Mesendoderm (in vitro differentiated cells): ENCODE measurements at regions not wholly inside any gene's neighbourhood (a gene's known extent, or its start where the extent isn't known, plus 50 kb on each side); places are given as distances from the start of the nearest gene placed in this dataset.

ENCODE experiments used
- DNase-seq: peaks from one replicate; pipeline ENCODE4 v3.0.0; 2013
- H2AK5ac ChIP-seq: 2 replicates; pipeline ENCODE4 v1.6.1; 2013; ENCODE audit warnings: low read length, inconsistent platforms
- H2BK120ac ChIP-seq: 2 replicates; pipeline ENCODE4 v1.6.1; 2013; ENCODE audit warnings: low read depth, mild to moderate bottlenecking, low read length, moderate library complexity, mixed read lengths
- H2BK15ac ChIP-seq: replicated peaks from 2 replicates; pipeline ENCODE4 v1.6.1; 2013; ENCODE audit warnings: low read depth, mild to moderate bottlenecking, moderate library complexity
- H2BK5ac ChIP-seq: 2 replicates; pipeline ENCODE4 v1.6.1; 2013; ENCODE audit warnings: low read length, inconsistent platforms
- H3K18ac ChIP-seq: 2 replicates; pipeline ENCODE4 v1.6.1; 2013; ENCODE audit warnings: mild to moderate bottlenecking, low read length, mixed read lengths
- H3K23ac ChIP-seq: one replicate; pipeline ENCODE4 v1.6.1; 2013; ENCODE audit warnings: low read length
- H3K27ac ChIP-seq: 2 replicates; pipeline ENCODE4 v1.5.1; 2013; ENCODE audit warnings: low read depth, mild to moderate bottlenecking, inconsistent platforms, low read length, moderate library complexity
- H3K27me3 ChIP-seq: 2 replicates; pipeline ENCODE4 v1.6.1; 2013; ENCODE audit warnings: low read length, control low read depth, mild to moderate bottlenecking, inconsistent platforms; ENCODE audit not compliant: insufficient read depth, poor library complexity
- H3K36me3 ChIP-seq: 2 replicates; pipeline ENCODE4 v1.6.1; 2013; ENCODE audit warnings: low read length, inconsistent platforms; ENCODE audit not compliant: control insufficient read depth, insufficient read depth
- H3K4ac ChIP-seq: one replicate; pipeline ENCODE4 v1.6.1; 2013; ENCODE audit warnings: low read depth, mild to moderate bottlenecking, low read length, moderate library complexity
- H3K4me1 ChIP-seq: 2 replicates; pipeline ENCODE4 v1.6.1; 2013; ENCODE audit warnings: low read depth, low read length, inconsistent platforms; ENCODE audit not compliant: control insufficient read depth
- H3K4me2 ChIP-seq: 2 replicates; pipeline ENCODE4 v1.6.1; 2013; ENCODE audit warnings: low read length
- H3K4me3 ChIP-seq: 2 replicates; pipeline ENCODE4 v1.5.1; 2013; ENCODE audit warnings: mild to moderate bottlenecking, low read length
- H3K56ac ChIP-seq: one replicate; pipeline ENCODE4 v1.6.1; 2013; ENCODE audit warnings: low read length
- H3K79me1 ChIP-seq: 2 replicates; pipeline ENCODE4 v1.6.1; 2013; ENCODE audit warnings: low read length, inconsistent platforms
- H3K79me2 ChIP-seq: 2 replicates; pipeline ENCODE4 v1.6.1; 2013; ENCODE audit warnings: mild to moderate bottlenecking, low read length; ENCODE audit not compliant: control insufficient read depth, insufficient read depth
- H3K9ac ChIP-seq: 2 replicates; pipeline ENCODE4 v1.6.1; 2013; ENCODE audit warnings: low read length, inconsistent platforms
- H4K5ac ChIP-seq: one replicate; pipeline ENCODE4 v1.6.1; 2013; ENCODE audit warnings: low read length
- H4K8ac ChIP-seq: one replicate; pipeline ENCODE4 v1.6.1; 2013; ENCODE audit warnings: low read depth, mild to moderate bottlenecking, control low read depth, low read length, moderate library complexity
- WGBS: extraction: QIAGEN DNeasy Blood & Tissue Kit; methylation state at CpG from one replicate; pipeline ENCODE4 v1.1.7; 2013; ENCODE audit warnings: low lambda C conversion rate, missing lambda C conversion rate; ENCODE audit not compliant: insufficient coverage; ENCODE audit errors: extremely low coverage; 5-methylcytosine and 5-hydroxymethylcytosine counted together

DNA sequence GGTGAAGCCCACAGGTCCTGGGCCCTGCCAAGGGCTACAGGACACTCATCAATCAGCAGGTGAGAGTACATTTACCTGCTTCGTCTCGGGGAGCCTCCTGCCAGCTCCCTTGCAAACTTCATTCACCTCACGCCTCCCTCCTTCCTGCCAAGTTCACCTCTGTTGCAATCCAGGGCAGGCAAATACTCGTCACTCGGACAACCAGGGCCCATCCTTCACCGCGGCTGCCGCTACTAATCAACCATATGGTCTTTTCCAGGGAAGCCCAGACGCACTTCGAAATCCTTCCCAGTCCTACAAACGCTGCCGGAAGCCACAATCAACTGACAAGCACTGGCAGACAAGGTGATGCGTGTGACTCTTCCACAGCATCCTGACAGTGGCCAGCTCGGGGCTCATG is 200.7 kb upstream of the NSMCE3 start:
- no peaks in the 10 kb centered on the region for H3K27me3 ChIP-seq
- no peak overlapping the region for H3K27ac ChIP-seq
- no peaks in the 10 kb centered on the region for H3K4me1 ChIP-seq
- H2BK120ac ChIP-seq = no peak overlapping the region
- no peaks in the 10 kb centered on the region for H3K79me1 ChIP-seq
- no peak overlapping the region for H3K9ac ChIP-seq
- H2BK15ac ChIP-seq = no peak overlapping the region
- H3K36me3 ChIP-seq = no peaks in the 10 kb centered on the region
- H3K56ac ChIP-seq = no peak overlapping the region
- DNase-seq = no peak
- H3K79me2 ChIP-seq = no peaks in the 10 kb centered on the region
- no peak overlapping the region for H3K4ac ChIP-seq
- no peak overlapping the region for H2BK5ac ChIP-seq
- WGBS = no CpG with 5 or more reads among the region's 14 CpGs
- H3K4me2 ChIP-seq = no peak overlapping the region
- H2AK5ac ChIP-seq = no peak overlapping the region
- H3K18ac ChIP-seq = no peak overlapping the region
- no peak overlapping the region for H4K5ac ChIP-seq
- H4K8ac ChIP-seq = no peak overlapping the region
- no peak overlapping the region for H3K4me3 ChIP-seq
- H3K23ac ChIP-seq = no peak overlapping the region

DNA sequence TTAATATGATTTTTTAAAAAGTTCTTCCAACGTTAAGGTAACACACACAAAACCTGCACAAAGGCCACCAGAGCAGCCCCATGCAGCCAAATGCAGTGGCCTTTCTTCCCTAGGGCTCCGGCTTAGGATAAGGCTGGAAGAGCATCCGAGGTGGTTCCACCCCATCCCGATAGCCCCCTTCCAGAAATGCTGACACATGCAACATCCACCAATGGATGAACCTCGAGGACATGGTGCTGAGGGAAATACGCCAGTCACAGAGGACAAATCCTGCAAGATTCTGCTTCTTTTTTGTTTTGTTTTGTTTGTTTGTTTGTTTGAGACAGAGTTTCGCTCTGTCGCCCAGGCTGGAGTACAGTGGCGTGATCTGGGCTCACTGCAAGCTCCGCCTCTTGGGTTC is 199.3 kb upstream of the NSMCE3 start:
- no peak overlapping the region for H3K9ac ChIP-seq
- no peaks in the 10 kb centered on the region for H3K27me3 ChIP-seq
- H4K8ac ChIP-seq = no peak overlapping the region
- no peaks in the 10 kb centered on the region for H3K79me1 ChIP-seq
- no peak overlapping the region for H3K4me2 ChIP-seq
- no peak for DNase-seq
- no peak overlapping the region for H3K4ac ChIP-seq
- no peak overlapping the region for H2AK5ac ChIP-seq
- no peak overlapping the region for H3K27ac ChIP-seq
- H3K18ac ChIP-seq = no peak overlapping the region
- H4K5ac ChIP-seq = no peak overlapping the region
- no CpG with 5 or more reads among the region's 10 CpGs for whole genome bisulfite sequencing
- no peak overlapping the region for H3K56ac ChIP-seq
- no peak overlapping the region for H2BK15ac ChIP-seq
- H3K4me1 ChIP-seq = no peaks in the 10 kb centered on the region
- no peaks in the 10 kb centered on the region for H3K79me2 ChIP-seq
- no peak overlapping the region for H2BK5ac ChIP-seq
- no peak overlapping the region for H2BK120ac ChIP-seq
- no peak overlapping the region for H3K23ac ChIP-seq
- no peaks in the 10 kb centered on the region for H3K36me3 ChIP-seq
- H3K4me3 ChIP-seq = no peak overlapping the region

DNA sequence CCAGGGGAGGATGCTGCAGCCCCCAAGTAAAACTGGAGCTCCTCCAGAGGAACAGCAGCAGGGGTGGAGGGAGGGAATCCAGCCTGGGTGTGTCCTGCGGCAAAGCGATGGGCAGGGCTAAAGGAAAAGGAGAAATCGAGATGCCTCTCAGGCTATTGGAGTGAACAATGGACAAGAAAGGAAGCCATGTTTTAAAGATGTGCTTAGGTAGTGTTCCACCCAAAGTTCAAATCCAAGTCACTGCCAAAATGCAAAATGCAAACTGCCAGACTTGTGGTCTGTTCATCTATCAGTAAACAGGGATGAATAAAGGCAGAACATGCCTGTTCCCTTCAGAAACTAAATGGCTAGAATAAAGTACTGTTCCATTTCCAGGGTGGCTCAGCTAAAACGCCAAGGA is 197.5 kb upstream of the NSMCE3 start:
- no peak overlapping the region for H4K8ac ChIP-seq
- H3K18ac ChIP-seq = no peak overlapping the region
- H3K4me3 ChIP-seq = no peak overlapping the region
- H2AK5ac ChIP-seq = no peak overlapping the region
- no peak for DNase-seq
- no peak overlapping the region for H3K23ac ChIP-seq
- H3K4me2 ChIP-seq = no peak overlapping the region
- H3K79me1 ChIP-seq = no peaks in the 10 kb centered on the region
- no peaks in the 10 kb centered on the region for H3K4me1 ChIP-seq
- no CpG with 5 or more reads among the region's 4 CpGs for WGBS
- H3K79me2 ChIP-seq = no peaks in the 10 kb centered on the region
- no peak overlapping the region for H3K9ac ChIP-seq
- H3K27ac ChIP-seq = no peak overlapping the region
- H4K5ac ChIP-seq = no peak overlapping the region
- H2BK15ac ChIP-seq = no peak overlapping the region
- H3K27me3 ChIP-seq = no peaks in the 10 kb centered on the region
- no peak overlapping the region for H2BK120ac ChIP-seq
- H3K36me3 ChIP-seq = no peaks in the 10 kb centered on the region
- H2BK5ac ChIP-seq = no peak overlapping the region
- H3K56ac ChIP-seq = no peak overlapping the region
- H3K4ac ChIP-seq = no peak overlapping the region

DNA sequence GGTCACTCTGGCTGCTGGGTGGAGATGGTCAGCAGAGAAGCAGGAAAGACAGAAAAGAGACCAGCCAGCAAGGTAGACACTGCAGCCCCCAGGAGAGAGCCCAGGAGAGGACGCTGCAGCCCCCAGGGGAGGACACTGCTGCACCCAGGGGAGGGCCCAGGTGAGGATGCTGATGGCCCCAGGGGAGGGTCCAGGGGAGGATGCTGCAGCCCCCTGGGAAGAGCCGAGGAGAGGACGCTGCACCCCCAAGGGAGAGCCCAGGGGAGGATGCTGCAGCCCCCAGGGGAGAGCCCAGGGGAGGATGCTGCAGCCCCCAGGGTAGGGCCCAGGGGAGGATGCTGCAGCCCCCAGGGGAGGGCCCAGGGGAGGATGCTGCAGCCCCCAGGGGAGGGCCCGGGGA is 196.7 kb upstream of the NSMCE3 start:
- no peak overlapping the region for H2BK120ac ChIP-seq
- H4K8ac ChIP-seq = no peak overlapping the region
- no peak overlapping the region for H3K23ac ChIP-seq
- no peak for DNase-seq
- no CpG with 5 or more reads among the region's 4 CpGs for WGBS
- H3K18ac ChIP-seq = no peak overlapping the region
- no peak overlapping the region for H2BK5ac ChIP-seq
- H3K36me3 ChIP-seq = no peaks in the 10 kb centered on the region
- H3K27me3 ChIP-seq = no peaks in the 10 kb centered on the region
- no peak overlapping the region for H3K9ac ChIP-seq
- H3K4me3 ChIP-seq = no peak overlapping the region
- H2BK15ac ChIP-seq = no peak overlapping the region
- H3K4me1 ChIP-seq = no peaks in the 10 kb centered on the region
- H3K79me2 ChIP-seq = no peaks in the 10 kb centered on the region
- H3K4me2 ChIP-seq = no peak overlapping the region
- H3K56ac ChIP-seq = no peak overlapping the region
- H3K79me1 ChIP-seq = no peaks in the 10 kb centered on the region
- H4K5ac ChIP-seq = no peak overlapping the region
- H2AK5ac ChIP-seq = no peak overlapping the region
- no peak overlapping the region for H3K27ac ChIP-seq
- H3K4ac ChIP-seq = no peak overlapping the region

DNA sequence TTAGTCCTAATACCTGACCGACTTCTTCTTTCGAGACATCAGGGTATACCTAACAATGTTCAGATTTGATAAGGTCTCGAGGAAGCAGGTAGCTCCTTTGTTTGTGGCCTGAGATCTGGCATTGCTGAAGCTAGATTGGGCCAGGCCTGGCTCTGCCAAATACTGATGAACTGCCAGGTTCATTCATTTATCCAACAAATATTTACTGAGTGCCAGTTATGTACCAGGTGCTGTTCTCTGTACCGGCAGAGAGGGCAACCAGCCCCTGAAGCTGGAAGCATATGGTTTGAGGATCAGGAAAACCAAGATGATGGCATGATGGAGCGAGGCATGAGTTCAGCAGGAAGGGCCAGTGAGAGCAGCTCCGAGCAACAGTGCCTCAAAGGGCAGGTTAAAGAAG is 196.2 kb upstream of the NSMCE3 start:
- H4K5ac ChIP-seq = no peak overlapping the region
- H3K4ac ChIP-seq = no peak overlapping the region
- H3K9ac ChIP-seq = no peak overlapping the region
- no peak overlapping the region for H3K27ac ChIP-seq
- H2BK5ac ChIP-seq = no peak overlapping the region
- H3K36me3 ChIP-seq = no peaks in the 10 kb centered on the region
- no CpG with 5 or more reads among the region's 6 CpGs for WGBS
- no peak overlapping the region for H4K8ac ChIP-seq
- no peaks in the 10 kb centered on the region for H3K79me2 ChIP-seq
- no peak overlapping the region for H3K18ac ChIP-seq
- H3K56ac ChIP-seq = no peak overlapping the region
- no peaks in the 10 kb centered on the region for H3K4me1 ChIP-seq
- H2BK15ac ChIP-seq = no peak overlapping the region
- no peaks in the 10 kb centered on the region for H3K79me1 ChIP-seq
- H3K23ac ChIP-seq = no peak overlapping the region
- no peaks in the 10 kb centered on the region for H3K27me3 ChIP-seq
- H2BK120ac ChIP-seq = no peak overlapping the region
- H3K4me2 ChIP-seq = no peak overlapping the region
- DNase-seq = no peak
- H2AK5ac ChIP-seq = no peak overlapping the region
- H3K4me3 ChIP-seq = no peak overlapping the region

DNA sequence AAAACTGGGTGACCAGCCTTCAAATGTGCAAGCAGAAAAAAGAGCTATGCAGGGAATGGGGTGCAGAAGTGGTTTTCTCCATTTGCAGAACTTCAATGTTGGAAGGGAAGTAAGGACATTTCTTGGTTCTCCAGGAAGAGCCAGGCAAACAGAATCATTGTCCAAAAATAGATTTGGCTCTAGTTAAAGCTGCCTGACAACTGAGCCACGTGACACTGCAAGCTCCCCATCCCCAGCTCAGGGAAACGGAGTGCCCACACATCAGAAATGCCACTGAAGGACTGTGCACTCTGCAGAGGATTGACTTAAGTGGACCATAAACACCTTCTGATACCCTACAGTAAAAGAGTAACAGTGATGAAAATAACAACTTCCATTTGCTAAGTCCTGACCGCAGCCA is 195.6 kb upstream of the NSMCE3 start:
- Histone ChIP-seq H2BK15ac (no peak overlapping the region), H3K27ac (no peak overlapping the region), H3K9ac (no peak overlapping the region), H3K56ac (no peak overlapping the region), H3K4me2 (no peak overlapping the region), H2AK5ac (no peak overlapping the region), H3K18ac (no peak overlapping the region), H4K8ac (no peak overlapping the region), H3K79me1 (no peaks in the 10 kb centered on the region), H3K4ac (no peak overlapping the region), H4K5ac (no peak overlapping the region), H2BK120ac (no peak overlapping the region), H3K27me3 (no peaks in the 10 kb centered on the region), H3K36me3 (no peaks in the 10 kb centered on the region), H3K79me2 (no peaks in the 10 kb centered on the region), H3K4me1 (no peaks in the 10 kb centered on the region), H3K23ac (no peak overlapping the region), H2BK5ac (no peak overlapping the region), H3K4me3 (no peak overlapping the region)
- no CpG with 5 or more reads among the region's 3 CpGs for WGBS
- DNase-seq = no peak
